Body of pancreas (tissue), 4 donors: ENCODE measurements at regions not wholly inside any gene's neighbourhood (a gene's known extent, or its start where the extent isn't known, plus 50 kb on each side); places are given as distances from the start of the nearest gene placed in this dataset.

Experiments
- ATAC-seq: fragments of 150-250 bp; one replicate; pipeline ENCODE4 v1.9.1; 2016
- DNase-seq, 4 donors: peaks; one replicate each; pipeline ENCODE4 v3.0.0-alpha.2; 2019
- H3K27ac ChIP-seq, 4 donors: fragments of 200-600 bp; sonication (generic); 1 replicate in 3 of 4; 2 replicates in 1 of 4; pipeline versions ENCODE4 v1.5.1 to v1.6.1; 2016 to 2019; ENCODE audit warnings: mild to moderate bottlenecking in 1 of 4, mixed read lengths in 1 of 4, moderate library complexity in 1 of 4
- H3K27me3 ChIP-seq, 2 donors: fragments of 200-600 bp; sonication (generic); one replicate each; pipeline ENCODE4 v1.6.0; 2016; ENCODE audit warnings: mild to moderate bottlenecking in 1 of 2
- H3K36me3 ChIP-seq, 2 donors: fragments of 200-600 bp; sonication (generic); replicated peaks in 1 of 2; 2 replicates each; pipeline ENCODE4 v1.5.1; 2016; ENCODE audit warnings: low read depth in 2 of 2; ENCODE audit not compliant: insufficient read depth in 1 of 2
- H3K4me1 ChIP-seq: fragments of 200-600 bp; sonication (generic); one replicate; pipeline ENCODE4 v1.6.0; 2016
- H3K4me3 ChIP-seq, 2 donors: fragments of 200-600 bp; sonication (generic); 1 replicate in 1 of 2; 2 replicates in 1 of 2; pipeline ENCODE4 v1.5.1; 2016 to 2019
- H3K9me3 ChIP-seq, 3 donors: fragments of 200-600 bp; sonication (generic); 1 replicate in 2 of 3; 2 replicates in 1 of 3; pipeline ENCODE4 v1.5.1; 2016
- POLR2A ChIP-seq, 3 donors: fragments of 450-650 bp; IDR thresholded peaks; one replicate each; pipeline ENCODE4 v1.6.1; 2016; ENCODE audit warnings: antibody characterized with exemption in 3 of 3, mild to moderate bottlenecking in 2 of 3
- WGBS, 2 donors: methylation state at CpG; one replicate each; pipeline ENCODE4 v1.1.5; 2017; 5-methylcytosine and 5-hydroxymethylcytosine counted together
- intact Hi-C: fragments of 100-400 bp; cut with DNase I; formaldehyde crosslinking; loops from one replicate; pipeline ENCODE4 v1.15.1; 2023
- TF ChIP-seq, protein P1 (sequence below), 7 experiments: fragments of 450-650 bp in 4 of 7; fragments of 200-600 bp in 3 of 7; sonication (generic) in 3 of 7; IDR thresholded peaks; one replicate each; pipeline ENCODE4 v1.5.1; 2016 to 2019; ENCODE audit warnings: antibody characterized with exemption in 7 of 7

DNA sequence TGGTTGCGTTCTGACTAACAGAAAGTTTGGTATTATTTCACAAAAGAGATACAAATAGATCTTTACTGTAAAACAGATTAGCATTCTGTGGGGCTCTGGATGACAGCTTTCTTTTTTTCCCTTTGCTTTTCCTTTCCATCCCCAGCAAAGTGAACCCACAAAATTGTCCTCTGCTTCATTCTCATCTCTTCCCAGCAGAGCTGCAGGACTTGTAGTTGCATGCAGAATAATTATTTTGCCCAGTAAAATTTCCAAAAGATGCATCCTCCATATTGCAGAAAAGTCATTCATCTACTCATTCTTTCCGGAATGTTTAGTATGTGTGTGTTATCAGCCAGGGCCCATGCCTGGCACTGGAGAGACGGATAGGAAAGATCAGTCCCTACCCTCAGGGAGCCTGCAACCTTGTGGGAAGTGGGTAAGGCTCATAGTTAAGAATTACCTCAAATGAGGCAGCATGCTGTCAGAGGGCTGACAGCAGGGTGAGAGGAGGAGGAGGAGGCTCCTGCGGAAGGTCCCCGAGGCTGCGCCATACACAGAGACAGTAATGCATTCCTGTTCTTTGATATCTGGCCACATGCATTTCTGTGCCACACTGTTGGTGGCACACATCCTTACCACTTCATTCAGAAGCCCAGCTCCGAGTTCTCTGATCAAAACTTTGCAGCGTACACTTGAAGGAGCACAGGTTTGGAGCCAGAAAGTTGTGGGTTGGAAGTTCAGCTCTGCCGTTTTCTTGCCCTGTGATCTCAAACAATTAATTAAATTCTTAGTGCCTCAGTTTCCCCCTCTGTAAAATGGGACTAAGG lies 225.4 kb downstream of the MYCN start:
- Histone ChIP-seq H3K27me3 (no peaks in the 10 kb centered on the region), H3K4me1 (no peaks in the 10 kb centered on the region), H3K4me3 (no peak overlapping the region), H3K9me3 (no peaks in the 10 kb centered on the region), H3K27ac (no peak overlapping the region), H3K36me3 (no peaks in the 10 kb centered on the region)
- TF ChIP-seq POLR2A (IDR thresholded peaks at IDR 0.05), result no peak
- TF ChIP-seq, protein P1, sequence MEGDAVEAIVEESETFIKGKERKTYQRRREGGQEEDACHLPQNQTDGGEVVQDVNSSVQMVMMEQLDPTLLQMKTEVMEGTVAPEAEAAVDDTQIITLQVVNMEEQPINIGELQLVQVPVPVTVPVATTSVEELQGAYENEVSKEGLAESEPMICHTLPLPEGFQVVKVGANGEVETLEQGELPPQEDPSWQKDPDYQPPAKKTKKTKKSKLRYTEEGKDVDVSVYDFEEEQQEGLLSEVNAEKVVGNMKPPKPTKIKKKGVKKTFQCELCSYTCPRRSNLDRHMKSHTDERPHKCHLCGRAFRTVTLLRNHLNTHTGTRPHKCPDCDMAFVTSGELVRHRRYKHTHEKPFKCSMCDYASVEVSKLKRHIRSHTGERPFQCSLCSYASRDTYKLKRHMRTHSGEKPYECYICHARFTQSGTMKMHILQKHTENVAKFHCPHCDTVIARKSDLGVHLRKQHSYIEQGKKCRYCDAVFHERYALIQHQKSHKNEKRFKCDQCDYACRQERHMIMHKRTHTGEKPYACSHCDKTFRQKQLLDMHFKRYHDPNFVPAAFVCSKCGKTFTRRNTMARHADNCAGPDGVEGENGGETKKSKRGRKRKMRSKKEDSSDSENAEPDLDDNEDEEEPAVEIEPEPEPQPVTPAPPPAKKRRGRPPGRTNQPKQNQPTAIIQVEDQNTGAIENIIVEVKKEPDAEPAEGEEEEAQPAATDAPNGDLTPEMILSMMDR (IDR thresholded peaks at IDR 0.05), result no peak
- no peak for DNase-seq
- no peak for ATAC-seq
- intact Hi-C loops, result no loop called here
- 74 to 79% methylated on average over 9 of the region's 9 CpGs for WGBS, 2 donors

GRCh38 chr2:16162491-16163040 lies 222.2 kb downstream of the MYCN start:
- no peak for ATAC-seq
- intact Hi-C loops, result no loop called here
- Histone ChIP-seq H3K9me3 (no peaks in the 10 kb centered on the region), H3K36me3 (no peaks in the 10 kb centered on the region), H3K27ac (no peak overlapping the region), H3K4me1 (no peaks in the 10 kb centered on the region), H3K27me3 (no peaks in the 10 kb centered on the region), H3K4me3 (no peak overlapping the region)
- WGBS, 2 donors, result 76 to 78% methylated on average over 4 of the region's 4 CpGs
- no peak for DNase-seq
- TF ChIP-seq, protein P1 (IDR thresholded peaks at IDR 0.05), result no peak
- no peak for TF ChIP-seq POLR2A (IDR thresholded peaks at IDR 0.05)

DNA sequence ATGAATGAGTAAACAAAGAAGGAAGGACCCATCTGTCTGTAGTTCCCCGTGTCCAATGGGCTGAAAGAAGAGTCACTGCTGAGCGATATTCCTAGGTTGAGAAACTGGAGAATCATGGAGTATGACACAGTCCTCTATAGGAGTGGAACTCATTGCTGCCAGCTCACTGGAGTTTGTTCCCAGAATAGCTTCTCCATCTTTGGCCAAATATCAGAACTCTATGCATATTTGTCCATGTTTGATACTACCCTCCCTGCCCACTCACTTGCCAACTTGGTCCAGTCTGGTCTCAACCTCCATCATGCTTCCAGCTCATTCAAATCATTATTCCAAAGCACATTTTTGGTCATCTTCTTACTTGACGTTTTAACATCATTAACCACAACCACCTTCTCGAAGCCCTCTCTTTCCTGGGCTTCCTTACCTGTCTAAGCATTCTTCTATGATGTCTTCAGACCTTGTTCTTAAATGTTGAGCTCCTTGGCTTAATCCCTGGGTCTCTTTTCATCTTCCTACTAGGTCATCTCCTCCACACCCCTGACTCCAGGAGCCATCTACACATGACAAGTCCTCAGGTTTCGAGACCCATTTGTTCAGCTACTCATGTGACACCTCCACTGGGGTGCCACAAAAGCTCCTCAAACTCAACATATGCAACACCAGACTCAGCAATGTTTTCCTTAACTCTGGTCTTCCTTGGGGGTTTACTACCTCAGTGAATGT lies 221.6 kb downstream of the MYCN start:
- WGBS, 2 donors, result 71% methylated on average over 5 of the region's 5 CpGs

DNA sequence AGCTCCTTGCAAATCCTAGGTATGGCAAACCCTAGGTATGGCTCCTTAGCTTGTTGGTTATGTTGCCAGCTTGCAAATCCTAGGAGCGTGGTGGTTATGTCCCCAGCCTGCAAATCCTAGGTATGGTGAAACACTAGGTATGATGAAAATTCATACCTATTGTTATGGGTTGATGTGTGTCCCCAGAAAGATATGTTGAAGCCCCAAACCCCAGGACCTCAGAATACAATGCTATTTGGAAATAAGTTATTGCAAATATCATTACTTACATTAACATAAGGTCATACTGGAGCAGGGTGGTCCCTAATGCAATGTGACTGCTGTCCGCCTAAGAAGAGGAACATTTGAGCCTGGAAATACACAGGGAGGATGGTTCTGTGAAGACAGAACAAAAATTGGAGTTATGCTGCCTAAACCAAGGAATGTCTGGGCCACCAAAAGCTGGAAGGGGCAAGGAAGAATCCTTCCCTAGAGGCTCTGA lies 220.8 kb downstream of the MYCN start:
- no peaks in the 10 kb centered on the region for H3K9me3 ChIP-seq
- no peak overlapping the region for H3K27ac ChIP-seq
- no peak for ATAC-seq
- DNase-seq, result no peak
- H3K27me3 ChIP-seq, result no peaks in the 10 kb centered on the region
- H3K36me3 ChIP-seq, result no peaks in the 10 kb centered on the region
- TF ChIP-seq, protein P1 (IDR thresholded peaks at IDR 0.05), result no peak
- no peak for TF ChIP-seq POLR2A (IDR thresholded peaks at IDR 0.05)
- intact Hi-C loops, result no loop called here
- 20 to 39% methylated on average over 2 of the region's 2 CpGs for WGBS, 2 donors
- H3K4me1 ChIP-seq, result no peaks in the 10 kb centered on the region
- H3K4me3 ChIP-seq, result no peak overlapping the region

More for the DNA sequence above, 221.6 kb downstream of the MYCN start:
- Histone ChIP-seq H3K4me1 (no peaks in the 10 kb centered on the region), H3K27ac (no peak overlapping the region), H3K4me3 (no peak overlapping the region), H3K9me3 (no peaks in the 10 kb centered on the region), H3K27me3 (no peaks in the 10 kb centered on the region), H3K36me3 (no peaks in the 10 kb centered on the region)
- no peak for DNase-seq
- TF ChIP-seq POLR2A (IDR thresholded peaks at IDR 0.05), result no peak
- intact Hi-C loops, result no loop called here
- ATAC-seq, result no peak
